DMS153 treated with DMSO at 0.1 percent for 48 hours (cell line): ENCODE measurements at regions not wholly inside any gene's neighbourhood (a gene's known extent, or its start where the extent isn't known, plus 50 kb on each side); places are given as distances from the start of the nearest gene placed in this dataset.

Experiments
- DNase-seq: peaks from one replicate; lab custom pipeline; 2025; ENCODE audit not compliant: unreplicated experiment; lab: John Stamatoyannopoulos, UW

DNA sequence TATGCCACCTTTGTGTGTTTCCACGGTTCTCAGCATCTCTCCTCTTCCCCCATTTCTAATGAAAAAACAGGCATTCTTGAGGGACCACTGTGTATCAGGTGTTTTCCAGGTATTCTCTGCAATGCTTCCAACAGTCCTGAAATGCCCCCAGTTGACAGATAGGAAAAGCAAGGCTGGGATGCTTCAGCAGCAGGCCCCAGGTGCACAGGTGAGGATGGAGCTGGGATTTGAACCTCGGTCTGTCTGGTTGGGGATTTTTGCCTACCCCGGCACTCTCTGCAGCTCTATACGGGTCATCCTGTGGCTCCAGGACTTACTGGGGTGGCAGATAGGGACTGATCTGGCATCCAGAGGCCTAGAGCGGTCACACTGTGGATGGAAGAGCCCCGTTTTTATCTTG lies 180.5 kb upstream of the GSE1 start:
- DNase-seq = no peak

DNA sequence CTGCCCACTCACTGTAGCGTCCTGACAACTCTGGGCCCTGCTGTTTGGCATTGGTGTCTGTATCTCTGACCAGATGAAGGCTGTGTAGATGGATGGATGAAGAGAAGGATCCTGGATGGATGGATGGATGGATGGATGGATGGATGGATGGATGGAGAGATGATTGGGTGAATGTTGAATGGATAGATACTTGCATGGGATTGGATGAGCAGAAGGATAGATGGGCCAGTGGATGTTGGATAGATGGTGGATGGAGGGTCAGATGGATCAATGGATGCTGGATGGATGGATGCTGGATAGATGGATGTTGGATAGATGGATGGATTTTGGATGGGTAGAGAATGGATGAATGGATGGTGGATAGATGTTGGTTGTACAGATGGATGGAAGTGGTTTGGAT lies 179.6 kb upstream of the GSE1 start:
- no peak for DNase-seq

DNA sequence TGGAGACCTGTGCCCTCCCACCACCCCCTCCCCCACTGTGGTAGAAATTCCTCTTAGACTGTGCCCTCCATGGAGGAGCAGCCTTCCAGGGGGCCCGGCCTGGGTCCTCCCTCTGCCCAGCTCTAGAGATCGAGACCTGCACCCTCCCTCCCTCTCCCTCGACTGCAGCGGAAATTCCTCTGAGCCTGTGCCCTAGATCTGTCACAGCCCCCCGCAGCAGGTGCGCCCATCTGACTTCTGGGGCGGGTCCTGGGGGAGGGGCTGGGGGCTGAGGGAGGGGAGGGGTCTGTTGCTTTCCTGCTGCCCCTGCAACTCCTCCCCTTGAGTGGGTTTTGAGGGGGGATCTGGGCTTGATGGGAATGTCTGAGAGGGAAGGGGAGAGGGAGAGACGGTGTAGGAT lies 177.8 kb upstream of the GSE1 start:
- no peak for DNase-seq

DNA sequence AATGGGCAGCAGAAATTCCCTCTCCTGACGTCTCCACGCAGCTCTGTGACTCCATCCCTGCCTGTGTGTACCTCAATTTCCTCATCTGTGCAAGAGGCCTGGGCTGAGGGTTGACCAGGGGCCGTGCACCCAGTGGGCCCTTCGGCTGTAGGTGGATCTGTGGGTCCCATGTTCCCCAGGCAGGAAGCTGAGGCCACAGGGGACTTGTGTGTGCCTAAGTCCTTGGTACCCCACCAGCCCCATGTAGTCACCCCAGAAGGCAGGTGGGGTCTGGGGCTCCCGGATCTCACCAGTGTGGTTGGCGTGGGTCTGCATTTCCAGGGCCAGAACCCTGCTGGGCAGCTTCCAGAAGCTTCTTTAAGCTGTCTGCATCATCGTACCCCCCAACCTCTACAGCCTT lies 177.4 kb upstream of the GSE1 start:
- DNase-seq = no peak

DNA sequence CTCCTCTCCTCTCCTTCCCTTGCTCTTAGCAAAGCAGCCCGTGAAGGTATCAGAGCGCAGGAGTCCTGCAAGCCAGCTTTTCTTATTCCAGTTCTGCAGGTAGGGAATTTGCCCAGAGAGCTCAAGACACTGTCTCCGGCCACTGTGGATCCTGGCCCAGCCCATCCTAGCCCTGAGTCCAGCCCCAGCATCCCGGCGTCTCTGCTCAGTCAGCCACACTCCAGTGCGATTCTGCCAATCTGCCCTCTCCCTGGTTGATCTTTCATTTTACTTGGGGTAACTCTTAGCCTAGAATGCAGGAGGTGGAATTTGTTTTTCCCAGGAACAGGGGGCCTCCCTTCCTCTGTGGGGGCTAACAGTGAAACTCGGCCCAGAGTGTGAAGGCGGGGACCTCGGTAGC lies 176.9 kb upstream of the GSE1 start:
- DNase-seq = no peak

DNA sequence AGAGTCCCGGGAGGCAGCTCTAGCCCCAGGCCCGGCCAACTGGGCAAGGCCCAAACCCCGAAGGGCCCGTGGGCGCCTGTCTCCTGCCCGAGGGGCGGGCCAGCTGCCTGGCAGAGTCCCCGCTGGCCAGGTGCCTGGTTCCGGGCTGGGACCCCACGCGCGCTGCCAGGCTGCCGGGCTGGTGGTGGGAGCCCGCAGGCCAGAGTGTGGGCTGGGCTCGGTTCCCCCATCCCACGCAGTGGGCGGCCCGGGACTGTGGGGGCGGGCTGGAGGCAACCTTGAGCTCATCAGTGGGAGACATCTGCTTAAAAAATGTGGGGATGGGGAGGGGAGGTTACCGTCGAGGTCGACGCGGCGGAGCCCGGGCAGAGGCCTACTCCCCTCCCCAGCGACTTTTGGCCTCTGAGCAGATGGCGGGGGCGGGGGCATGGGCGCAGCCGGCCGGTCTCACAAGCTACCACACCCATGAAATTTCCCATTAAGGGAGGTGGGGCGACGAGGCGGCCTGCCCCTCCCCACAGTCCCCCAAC lies 176.4 kb upstream of the GSE1 start:
- DNase-seq = peak; percentile 35

DNA sequence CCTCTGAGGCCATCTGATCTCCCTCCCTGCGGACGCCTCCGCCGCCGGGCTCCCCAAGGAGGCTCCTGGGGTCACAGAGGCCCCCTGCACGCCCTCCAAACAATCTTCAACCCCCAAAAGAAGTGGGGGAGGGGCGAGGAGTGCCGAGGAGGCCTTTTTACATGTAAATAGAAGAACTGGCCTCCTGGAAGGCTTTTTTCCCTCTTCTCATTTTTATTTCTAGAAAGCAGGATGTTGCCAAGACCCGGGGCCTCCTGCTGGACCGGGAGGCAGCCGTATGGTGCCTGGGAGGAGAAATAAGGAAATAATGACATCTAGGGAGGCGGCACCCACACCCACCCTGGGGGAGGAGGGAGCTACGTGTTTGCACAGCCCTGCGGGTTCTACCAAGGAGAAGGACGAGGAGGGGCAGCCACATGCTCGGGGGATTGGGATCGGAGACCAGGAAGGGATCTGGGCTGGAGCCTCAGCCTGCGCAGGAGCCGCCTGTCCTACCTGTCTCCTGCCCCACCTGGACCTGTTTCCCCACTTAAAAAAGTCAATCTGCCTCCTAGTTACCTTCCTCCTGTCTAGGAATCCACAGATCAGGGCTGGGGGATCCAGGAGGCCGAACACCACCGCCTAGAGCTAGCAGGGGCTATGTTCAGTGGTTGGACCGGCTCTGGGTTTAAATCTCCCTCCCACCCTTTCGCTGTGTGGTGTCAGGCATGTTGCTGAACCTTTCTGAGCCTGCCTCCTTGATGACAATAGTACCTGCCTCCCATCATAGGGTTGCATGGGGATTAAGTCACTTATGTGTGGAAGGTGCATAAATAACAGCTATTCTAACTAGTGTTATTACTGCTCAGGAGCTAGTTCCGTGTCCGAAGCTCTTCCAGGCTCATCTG lies 175.7 kb upstream of the GSE1 start:
- DNase-seq = peak; percentile 84

DNA sequence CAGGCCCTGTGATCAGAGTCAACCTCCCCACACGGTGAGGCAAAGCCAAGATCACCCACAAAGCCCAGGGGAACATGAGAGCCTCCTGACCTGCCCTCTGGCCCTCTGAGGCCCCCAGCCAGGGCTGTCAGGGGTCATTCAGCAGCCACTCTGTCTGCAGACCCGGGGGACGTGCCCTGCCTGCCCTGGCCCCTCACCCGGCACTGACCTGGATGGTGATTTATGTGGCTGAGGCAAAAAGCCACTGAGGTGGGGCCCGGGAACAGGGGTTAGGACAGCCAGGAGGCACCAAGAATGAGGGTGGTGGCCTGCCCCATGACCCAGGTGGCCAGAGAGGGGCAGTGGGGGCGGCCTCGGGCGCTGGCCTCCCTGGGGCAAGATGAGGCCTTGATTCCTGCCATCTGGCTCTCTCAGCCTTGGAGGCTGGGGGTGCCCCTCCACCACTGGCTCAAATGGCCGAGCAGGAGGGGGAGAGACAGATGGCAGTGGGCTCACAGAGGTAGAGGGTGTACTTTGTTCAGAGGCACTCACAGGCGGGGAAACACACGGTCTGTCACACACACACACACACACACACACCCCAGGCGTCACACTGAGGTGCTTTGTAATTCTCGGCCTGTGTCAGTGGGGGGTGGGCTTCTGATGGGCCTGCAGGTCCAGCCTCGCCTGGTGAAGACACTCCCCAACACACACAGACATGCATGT lies 174.0 kb upstream of the GSE1 start:
- DNase-seq = no peak

DNA sequence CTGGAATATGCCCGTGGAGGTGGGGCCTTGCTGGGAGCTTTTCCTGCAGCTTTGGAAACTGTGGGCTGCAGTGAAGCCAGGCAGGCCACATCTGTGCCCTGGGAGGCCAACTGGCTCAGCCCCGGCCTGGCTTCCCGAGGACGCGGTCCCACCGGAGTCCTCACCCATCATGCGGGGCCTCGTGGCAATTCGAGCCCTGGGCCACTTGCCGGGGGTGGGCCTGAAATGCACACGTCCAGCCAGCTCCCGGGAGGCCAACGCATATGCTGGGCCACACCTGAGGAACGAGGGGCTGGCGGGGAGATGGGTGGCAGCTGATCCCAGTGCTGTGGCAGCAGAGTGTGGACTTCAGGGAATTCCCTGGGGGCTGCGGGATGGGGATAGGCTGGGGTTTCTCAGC lies 172.4 kb upstream of the GSE1 start:
- DNase-seq = no peak

DNA sequence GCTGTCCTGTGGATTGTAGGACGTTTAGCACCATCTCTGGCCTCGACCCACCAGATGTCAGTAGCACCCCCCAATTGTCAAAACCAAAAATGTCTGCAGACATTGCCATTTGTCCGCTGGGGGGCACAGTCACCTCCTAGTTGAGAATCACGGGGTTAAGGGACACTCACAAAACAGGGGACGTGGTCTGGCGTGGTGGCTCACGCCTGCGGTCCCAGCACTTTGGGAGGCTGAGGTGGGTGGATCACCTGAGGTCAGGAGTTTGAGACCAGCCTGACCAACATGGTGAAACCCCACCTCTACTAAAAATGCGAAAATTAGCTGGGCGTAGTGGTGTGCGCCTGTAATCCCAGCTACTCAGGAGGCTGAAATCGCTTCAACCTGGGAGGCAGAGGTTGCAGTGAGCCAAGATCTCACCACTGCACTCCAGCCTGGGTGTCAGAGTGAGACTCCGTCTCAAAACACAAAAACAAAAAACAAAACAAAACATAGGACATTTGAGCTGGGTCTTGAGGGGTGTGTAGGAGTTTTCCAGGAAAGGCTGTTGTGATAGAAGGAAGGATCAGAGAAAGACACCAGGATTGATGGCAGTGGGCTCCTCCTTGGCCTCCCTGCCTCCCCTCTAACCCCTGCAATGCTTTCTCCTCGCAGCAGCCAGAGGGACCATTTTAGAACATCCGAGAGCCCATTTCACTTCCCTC lies 171.8 kb upstream of the GSE1 start:
- DNase-seq = no peak

DNA sequence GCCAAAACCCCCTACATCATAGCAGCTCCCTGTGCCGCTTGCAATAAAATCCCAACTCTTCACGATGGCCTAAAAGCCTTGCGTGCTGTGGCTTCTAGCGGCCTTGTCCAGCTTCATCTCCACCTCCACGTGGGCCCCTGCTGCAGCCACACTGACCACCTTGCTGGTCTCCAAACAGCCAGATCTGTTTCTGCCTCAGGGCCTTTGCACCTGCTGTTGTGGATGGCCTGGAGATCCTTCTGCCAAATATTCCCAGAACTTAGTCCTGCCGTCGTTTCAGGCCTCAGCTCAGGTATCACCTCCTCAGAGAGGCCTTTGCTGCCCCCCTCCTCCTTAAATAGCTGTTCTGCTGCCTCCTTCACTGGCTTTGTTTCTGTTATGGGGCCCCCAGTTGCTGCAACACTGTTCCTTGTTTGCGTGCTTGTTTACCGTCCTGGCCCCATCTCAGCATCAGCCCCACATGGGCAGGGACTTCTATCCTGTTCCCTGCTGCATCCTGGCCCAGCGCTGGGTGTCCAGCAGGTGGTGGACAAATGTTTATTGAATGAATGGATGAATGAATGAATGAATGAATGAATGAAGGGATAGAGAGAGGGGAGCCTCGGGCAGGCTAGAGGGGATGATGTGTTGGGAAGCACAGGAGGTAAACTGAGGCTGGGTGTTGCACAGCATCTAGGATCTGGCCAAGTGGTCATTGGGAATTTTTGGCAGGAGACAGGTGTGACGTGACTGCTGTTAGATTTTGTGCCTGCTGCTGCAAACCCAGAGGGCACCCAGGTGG lies 171.0 kb upstream of the GSE1 start:
- no peak for DNase-seq

DNA sequence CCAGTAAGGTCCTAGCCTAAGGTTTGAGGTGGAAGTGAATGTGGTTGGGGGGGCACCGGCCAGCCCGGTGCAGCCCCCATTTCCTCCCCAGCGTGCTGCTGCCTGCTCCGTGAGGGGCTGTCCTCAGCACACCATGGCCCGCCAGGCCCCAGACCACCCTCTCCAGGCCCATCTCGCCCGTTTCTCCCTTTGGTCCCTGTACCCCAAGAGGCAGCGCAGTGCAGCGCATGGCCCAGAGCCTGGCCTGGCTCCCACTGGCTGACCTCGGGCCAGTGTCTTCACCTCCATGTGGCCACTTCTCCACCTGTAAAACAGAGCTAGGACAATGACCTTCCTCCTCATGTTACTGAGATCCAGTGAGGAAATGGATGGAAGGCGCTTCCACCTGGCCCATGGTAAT lies 170.0 kb upstream of the GSE1 start:
- DNase-seq = no peak

DNA sequence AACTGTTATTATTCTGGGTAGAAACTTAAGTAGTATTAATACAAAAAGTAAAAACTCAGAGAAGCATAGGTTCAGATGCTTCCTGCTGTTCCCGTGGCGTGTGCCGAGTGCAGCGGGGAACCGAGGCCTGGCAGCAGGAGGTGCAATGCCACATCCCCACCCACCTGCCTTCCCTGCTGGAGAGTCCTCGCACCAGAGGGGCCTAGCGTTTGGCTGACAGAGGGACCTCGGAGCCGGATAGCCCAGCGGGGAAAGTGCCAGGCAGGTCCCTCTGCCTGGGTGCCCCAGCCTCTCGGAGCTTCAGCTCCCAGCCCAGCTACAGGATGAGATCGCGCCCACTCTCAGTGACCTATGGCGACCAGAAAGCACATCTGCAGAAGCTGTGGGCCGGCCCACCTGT lies 169.6 kb upstream of the GSE1 start:
- no peak for DNase-seq

DNA sequence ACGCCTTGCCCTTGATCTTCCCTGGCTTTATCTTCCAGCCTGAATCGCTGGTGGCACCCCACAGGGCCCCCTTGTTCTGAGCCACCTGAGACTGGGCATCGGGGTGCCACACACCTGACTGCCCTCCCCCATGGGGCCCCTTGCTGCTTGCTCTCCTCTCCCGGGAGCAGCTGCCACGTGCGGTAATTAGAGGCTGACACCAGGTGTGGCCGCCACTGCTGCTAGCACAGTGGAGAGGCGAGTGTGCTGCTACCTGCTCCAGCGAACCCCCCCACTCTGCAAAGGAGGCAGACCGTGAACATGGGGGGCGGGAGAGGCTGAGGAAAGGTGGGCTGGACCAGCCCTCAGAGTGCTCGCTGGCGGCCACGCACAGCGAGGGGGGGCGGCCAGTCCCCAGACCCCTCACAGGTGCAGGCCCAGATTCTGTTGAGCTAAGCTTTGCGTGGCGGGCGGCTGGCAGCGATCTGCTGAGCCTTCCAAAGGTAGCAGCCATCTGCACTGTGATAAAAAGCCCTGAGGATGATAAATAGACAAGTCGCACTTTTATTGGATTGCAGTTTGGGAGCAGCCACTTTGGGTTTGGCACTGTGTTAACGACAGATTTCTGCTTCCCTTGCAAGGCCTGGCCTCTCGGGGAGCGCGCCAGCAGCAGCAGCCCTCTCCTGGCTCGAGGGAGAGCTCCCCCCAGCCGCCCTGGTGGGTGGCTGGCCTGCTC lies 167.9 kb upstream of the GSE1 start:
- peak; percentile 96 for DNase-seq

DNA sequence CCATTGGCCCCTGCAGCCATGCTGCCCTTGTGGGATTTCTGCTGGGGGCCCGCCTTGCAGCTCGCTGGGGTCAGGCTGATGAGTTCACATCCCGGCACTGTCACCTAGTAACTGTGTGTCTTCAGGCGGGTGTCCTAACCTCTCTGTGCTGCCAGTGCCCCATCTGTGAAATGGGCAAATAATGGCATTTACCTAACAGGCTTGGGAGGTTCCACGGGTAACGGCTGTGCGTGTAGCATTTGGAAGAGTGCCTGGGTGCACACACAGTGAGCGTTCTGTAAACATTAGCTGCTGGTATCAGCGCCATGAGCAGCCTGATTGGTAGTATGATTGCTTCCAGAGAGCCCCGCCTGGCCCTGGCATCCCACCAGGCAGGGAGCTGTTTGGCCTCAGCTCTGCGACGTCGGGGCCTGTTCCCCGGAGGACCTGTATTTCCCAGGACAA lies 167.3 kb upstream of the GSE1 start:
- DNase-seq = no peak

DNA sequence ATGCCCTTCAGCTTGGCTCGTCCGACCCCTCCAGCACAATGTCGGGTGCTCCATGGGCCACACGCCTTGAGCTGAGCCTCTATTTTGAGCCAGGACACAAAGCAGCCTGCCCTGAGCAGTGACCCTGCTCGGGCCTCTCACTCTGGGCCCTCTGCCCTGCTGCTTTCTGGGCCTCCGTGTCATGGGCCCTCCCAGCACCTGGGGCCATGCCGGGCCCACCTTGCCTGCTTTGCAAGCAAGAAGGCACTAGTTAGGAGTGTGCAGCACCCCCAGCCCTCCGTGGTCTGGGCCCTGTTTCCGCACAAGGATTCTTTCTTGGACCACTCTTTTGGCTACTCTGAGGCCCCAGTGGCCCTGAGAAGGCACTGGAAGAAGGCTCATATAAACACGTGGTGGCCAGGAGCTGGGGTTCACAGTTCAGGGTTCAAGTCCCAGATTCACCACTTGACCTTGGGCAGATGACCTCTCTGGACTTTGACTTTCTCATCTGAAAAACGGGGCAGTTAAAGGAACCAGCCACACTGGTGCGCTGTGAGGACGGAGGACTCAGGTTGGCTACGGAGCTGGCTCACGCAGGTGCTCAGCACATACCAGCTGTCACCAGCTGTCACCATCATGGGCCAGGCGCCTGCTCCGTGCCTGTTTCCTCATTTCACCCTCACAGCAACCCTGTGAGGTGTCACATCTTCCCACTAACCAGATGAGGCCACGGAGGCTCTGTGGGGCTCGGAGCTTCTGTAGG lies 166.0 kb upstream of the GSE1 start:
- DNase-seq = peak; percentile 37

DNA sequence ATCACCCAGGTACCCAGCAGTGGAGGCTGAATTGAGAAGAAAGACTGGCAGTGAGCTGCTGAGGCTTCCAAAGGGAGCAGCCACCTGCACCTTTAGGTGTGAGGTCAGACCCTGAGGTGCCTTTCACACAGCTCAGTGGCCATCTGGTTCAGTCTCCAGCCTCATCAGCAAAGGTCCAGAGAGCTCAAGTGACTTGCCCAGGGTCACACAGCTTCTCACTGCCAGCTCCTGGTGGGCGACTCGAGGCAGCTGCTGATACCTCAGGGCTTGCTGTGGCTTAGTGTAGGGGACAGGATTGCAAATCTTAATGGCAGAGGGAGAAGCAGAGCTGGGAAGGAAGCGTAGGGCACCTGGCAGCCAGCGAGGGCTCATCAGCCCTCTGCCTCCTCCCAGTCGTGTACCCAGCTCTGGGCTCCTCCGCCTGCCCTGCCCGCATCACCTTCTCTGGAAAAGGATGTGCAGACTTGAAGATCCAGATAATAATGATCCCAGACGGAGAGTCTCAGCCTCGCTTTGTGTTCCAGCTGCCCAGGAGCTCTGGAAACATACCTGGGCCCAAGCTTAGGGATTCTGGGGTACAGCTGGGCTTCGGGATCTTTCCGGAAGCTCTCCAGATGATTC lies 165.3 kb upstream of the GSE1 start:
- no peak for DNase-seq

DNA sequence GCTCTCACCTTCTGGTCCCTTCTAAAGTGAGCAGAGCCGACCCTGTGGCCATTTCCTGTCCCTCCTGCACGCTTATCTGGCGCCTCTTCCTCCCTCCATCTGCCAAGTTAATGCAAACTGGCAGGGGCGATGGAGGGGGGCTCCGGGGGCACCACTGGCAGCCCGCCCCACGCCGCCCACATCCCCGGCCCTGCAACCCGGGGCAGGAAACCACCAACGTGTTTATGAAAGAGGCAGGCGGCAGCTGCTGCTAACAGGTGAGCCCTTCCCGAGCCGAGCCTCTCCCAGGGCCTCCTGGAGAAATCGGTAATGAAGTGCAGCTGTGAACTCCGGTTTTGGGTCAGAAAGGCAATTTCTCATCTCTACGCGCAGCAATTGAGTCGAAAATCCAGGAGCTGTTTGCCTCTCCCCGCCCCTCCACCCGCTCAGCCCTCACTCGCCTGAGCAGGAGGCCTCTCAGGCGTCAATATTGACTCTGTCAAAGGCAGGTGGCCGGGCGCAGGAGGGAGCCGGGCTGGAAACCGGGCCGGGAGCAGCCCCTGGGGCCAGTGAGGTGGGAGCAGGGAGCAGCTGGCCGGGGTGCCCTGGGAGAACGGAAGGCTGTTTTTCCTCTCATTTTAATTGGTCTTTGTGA lies 164.4 kb upstream of the GSE1 start:
- DNase-seq = peak; percentile 95
